CD14-positive monocyte (primary cell): ENCODE measurements at regions not wholly inside any gene's neighbourhood (a gene's known extent, or its start where the extent isn't known, plus 50 kb on each side); places are given as distances from the start of the nearest gene placed in this dataset.
A peak's percentile ranks its signal among the peaks of the same experiment; 100 is the strongest.

Source experiments
- DNase-seq, 3 donors: peaks; one replicate each; pipeline ENCODE4 v3.0.0-alpha.2; 2011 to 2022
- H2AFZ ChIP-seq: 2 replicates; pipeline ENCODE4 v1.6.0; 2012; ENCODE audit warnings: mild to moderate bottlenecking, low read depth, low read length, inconsistent platforms; ENCODE audit not compliant: insufficient read depth, poor library complexity, severe bottlenecking
- H3K27ac ChIP-seq, 2 donors: 1 replicate in 1 of 2; 2 replicates in 1 of 2; pipeline ENCODE4 v1.5.1; 2012 to 2013; ENCODE audit warnings: low read length in 2 of 2, control low read depth in 1 of 2, inconsistent platforms in 1 of 2, low read depth in 1 of 2, mild to moderate bottlenecking in 1 of 2
- H3K27me3 ChIP-seq, 2 donors: one replicate each; pipeline versions ENCODE4 v1.6.0 to v1.6.1; 2011 to 2013; ENCODE audit warnings: low read length in 2 of 2; ENCODE audit not compliant: control insufficient read depth in 2 of 2, insufficient read depth in 2 of 2
- H3K36me3 ChIP-seq, 2 donors: replicated peaks in 1 of 2; 1 replicate in 1 of 2; 2 replicates in 1 of 2; pipeline versions ENCODE4 v1.5.1 to v1.6.1; 2012 to 2013; ENCODE audit warnings: low read length in 2 of 2, control low read depth in 1 of 2, inconsistent platforms in 1 of 2, mild to moderate bottlenecking in 1 of 2; ENCODE audit not compliant: insufficient read depth in 2 of 2, control insufficient read depth in 1 of 2
- H3K4me1 ChIP-seq, 2 donors: 1 replicate in 1 of 2; 2 replicates in 1 of 2; pipeline versions ENCODE4 v1.5.1 to v1.6.1; 2012 to 2013; ENCODE audit warnings: low read length in 2 of 2, control low read depth in 1 of 2, inconsistent platforms in 1 of 2, mild to moderate bottlenecking in 1 of 2, moderate library complexity in 1 of 2; ENCODE audit not compliant: insufficient read depth in 2 of 2, control insufficient read depth in 1 of 2
- H3K4me2 ChIP-seq: replicated peaks from 2 replicates; pipeline ENCODE3; 2012; ENCODE audit warnings: low read length, moderate library complexity, mild to moderate bottlenecking; ENCODE audit not compliant: poor library complexity, severe bottlenecking; ENCODE audit errors: extremely low read depth
- H3K4me3 ChIP-seq, 3 experiments: fragments of 200-600 bp in 1 of 3; sonication (generic) in 1 of 3; replicated peaks in 1 of 3; 1 replicate in 2 of 3; 2 replicates in 1 of 3; pipeline ENCODE4 v1.5.1; 2011 to 2013; ENCODE audit warnings: low read length in 3 of 3, mild to moderate bottlenecking in 3 of 3, control low read depth in 2 of 3, low read depth in 2 of 3, inconsistent platforms in 1 of 3, moderate library complexity in 1 of 3
- H3K79me2 ChIP-seq: 2 replicates; pipeline ENCODE4 v1.6.0; 2012; ENCODE audit warnings: mild to moderate bottlenecking, control low read depth, inconsistent platforms, low read length, moderate library complexity; ENCODE audit not compliant: insufficient read depth
- H3K9ac ChIP-seq: 2 replicates; pipeline ENCODE4 v1.6.0; 2017; ENCODE audit warnings: low read length, mild to moderate bottlenecking; ENCODE audit not compliant: insufficient read depth, poor library complexity, severe bottlenecking
- H3K9me3 ChIP-seq, 2 donors: replicated peaks in 1 of 2; 1 replicate in 1 of 2; 2 replicates in 1 of 2; pipeline versions ENCODE4 v1.5.1 to v1.6.1; 2012 to 2013; ENCODE audit warnings: low read length in 2 of 2, control low read depth in 1 of 2; ENCODE audit not compliant: control insufficient read depth in 1 of 2, insufficient read depth in 1 of 2
- H4K20me1 ChIP-seq: 2 replicates; pipeline ENCODE4 v1.6.0; 2012; ENCODE audit warnings: mild to moderate bottlenecking, low read length, control low read depth, moderate library complexity; ENCODE audit not compliant: insufficient read depth
- H3K27ac Mint-ChIP-seq, 7 donors: one replicate each; pipeline ENCODE4 v1.8.0; 2020; ENCODE audit warnings: mild to moderate bottlenecking in 7 of 7, mixed read lengths in 7 of 7, moderate library complexity in 6 of 7, inconsistent platforms in 2 of 7
- H3K27me3 Mint-ChIP-seq, 3 donors: one replicate each; pipeline ENCODE4 v1.8.0; 2021 to 2022; ENCODE audit warnings: low read depth in 3 of 3, mild to moderate bottlenecking in 3 of 3, mixed read lengths in 3 of 3, moderate library complexity in 3 of 3, inconsistent platforms in 1 of 3
- H3K36me3 Mint-ChIP-seq, 2 donors: one replicate each; pipeline ENCODE4 v1.8.0; 2020; ENCODE audit warnings: mixed read lengths in 2 of 2, inconsistent platforms in 1 of 2, mild to moderate bottlenecking in 1 of 2
- H3K4me1 Mint-ChIP-seq: one replicate; pipeline ENCODE4 v1.8.0; 2020; ENCODE audit warnings: mild to moderate bottlenecking, mixed read lengths
- H3K4me3 Mint-ChIP-seq, 2 donors: one replicate each; pipeline ENCODE4 v1.8.0; 2020; ENCODE audit warnings: mild to moderate bottlenecking in 2 of 2, mixed read lengths in 2 of 2, moderate library complexity in 1 of 2
- H3K9me3 Mint-ChIP-seq, 7 donors: one replicate each; pipeline ENCODE4 v1.8.0; 2020 to 2022; ENCODE audit warnings: mixed read lengths in 7 of 7, mild to moderate bottlenecking in 6 of 7, moderate library complexity in 6 of 7, inconsistent platforms in 2 of 7
- WGBS: methylation state at CpG from one replicate; pipeline ENCODE4 v1.1.5; 2013; ENCODE audit warnings: missing lambda C conversion rate; ENCODE audit not compliant: insufficient coverage; 5-methylcytosine and 5-hydroxymethylcytosine counted together
- intact Hi-C, 2 donors: fragments of 100-400 bp; cut with micrococcal nuclease; formaldehyde crosslinking; loops; one replicate each; pipeline versions ENCODE4 v1.15.0 to v1.15.1; 2023
- TF ChIP-seq, protein P1 (sequence below): fragments of 200-600 bp; IDR thresholded peaks from one replicate; pipeline ENCODE4 v1.8.0; 2022; ENCODE audit warnings: antibody characterized with exemption, mild to moderate bottlenecking

DNA sequence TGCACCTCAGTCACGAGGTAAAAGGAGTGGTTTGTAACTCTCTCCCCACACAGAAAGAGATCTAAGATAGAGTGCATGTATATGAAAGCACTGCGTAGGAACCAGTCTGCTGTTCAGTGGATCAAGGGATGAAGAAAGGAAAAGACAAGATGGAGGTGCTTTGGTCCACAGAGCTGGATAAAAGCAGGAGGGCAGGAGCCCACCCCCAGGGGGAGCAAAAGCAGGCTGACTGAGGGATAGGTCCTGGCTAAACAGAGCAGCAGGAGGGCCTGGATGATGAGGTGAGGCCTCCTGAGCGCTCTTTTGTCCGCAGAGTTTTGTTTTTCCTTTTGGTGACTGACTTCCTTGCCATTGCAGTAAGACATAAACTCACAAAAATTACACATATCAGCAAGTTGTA lies 293.5 kb upstream of the C9orf72 start:
- peak overlapping the region in 1 of 7 donors; percentile 26 for H3K27ac Mint-ChIP-seq
- H3K4me1 Mint-ChIP-seq, result no peaks in the 10 kb centered on the region
- Histone ChIP-seq H3K4me3 (no peak overlapping the region), H4K20me1 (no peaks in the 10 kb centered on the region), H3K4me1 (no peaks in the 10 kb centered on the region), H3K27me3 (peaks cover 0 to 3% of the 10 kb centered on the region in 2 donors), H3K4me2 (no peak overlapping the region), H2AFZ (no peak overlapping the region), H3K27ac (no peak overlapping the region), H3K9me3 (no peaks in the 10 kb centered on the region), H3K9ac (no peak overlapping the region), H3K36me3 (no peaks in the 10 kb centered on the region), H3K79me2 (no peaks in the 10 kb centered on the region)
- TF ChIP-seq, protein P1, sequence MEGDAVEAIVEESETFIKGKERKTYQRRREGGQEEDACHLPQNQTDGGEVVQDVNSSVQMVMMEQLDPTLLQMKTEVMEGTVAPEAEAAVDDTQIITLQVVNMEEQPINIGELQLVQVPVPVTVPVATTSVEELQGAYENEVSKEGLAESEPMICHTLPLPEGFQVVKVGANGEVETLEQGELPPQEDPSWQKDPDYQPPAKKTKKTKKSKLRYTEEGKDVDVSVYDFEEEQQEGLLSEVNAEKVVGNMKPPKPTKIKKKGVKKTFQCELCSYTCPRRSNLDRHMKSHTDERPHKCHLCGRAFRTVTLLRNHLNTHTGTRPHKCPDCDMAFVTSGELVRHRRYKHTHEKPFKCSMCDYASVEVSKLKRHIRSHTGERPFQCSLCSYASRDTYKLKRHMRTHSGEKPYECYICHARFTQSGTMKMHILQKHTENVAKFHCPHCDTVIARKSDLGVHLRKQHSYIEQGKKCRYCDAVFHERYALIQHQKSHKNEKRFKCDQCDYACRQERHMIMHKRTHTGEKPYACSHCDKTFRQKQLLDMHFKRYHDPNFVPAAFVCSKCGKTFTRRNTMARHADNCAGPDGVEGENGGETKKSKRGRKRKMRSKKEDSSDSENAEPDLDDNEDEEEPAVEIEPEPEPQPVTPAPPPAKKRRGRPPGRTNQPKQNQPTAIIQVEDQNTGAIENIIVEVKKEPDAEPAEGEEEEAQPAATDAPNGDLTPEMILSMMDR, result no peak
- no peak overlapping the region for H3K4me3 Mint-ChIP-seq
- H3K36me3 Mint-ChIP-seq, result no peaks in the 10 kb centered on the region
- peaks cover 0 to 7% (median 6%) of the 10 kb centered on the region in 3 donors for H3K27me3 Mint-ChIP-seq
- peaks cover 0 to 2% (median 0%) of the 10 kb centered on the region in 7 donors for H3K9me3 Mint-ChIP-seq
- DNase-seq, result no peak
- WGBS, result 100% methylated on average over 3 of the region's 4 CpGs
- intact Hi-C loops, result no loop called here

DNA sequence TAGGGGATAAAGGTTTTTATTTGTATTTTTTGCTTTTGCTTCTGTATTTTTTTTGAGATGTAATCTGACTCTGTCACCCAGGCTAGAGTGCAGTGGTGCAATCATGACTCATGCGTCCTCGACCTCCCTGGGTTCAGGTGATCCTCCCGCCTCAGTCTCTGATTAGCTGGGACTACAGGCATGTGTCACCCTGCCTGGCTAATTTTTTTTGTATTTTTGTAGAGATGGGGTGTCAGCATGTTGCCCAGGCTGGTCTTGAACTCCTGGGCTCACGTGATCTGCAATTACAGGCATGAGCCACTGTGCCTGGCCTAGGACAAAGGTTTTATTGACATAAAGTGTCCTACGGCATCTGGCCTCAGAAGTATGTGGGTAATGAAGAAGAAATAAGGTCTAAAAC lies 297.1 kb upstream of the C9orf72 start:
- Histone ChIP-seq H2AFZ (no peak overlapping the region), H3K4me2 (no peak overlapping the region), H3K9me3 (no peaks in the 10 kb centered on the region), H3K36me3 (no peaks in the 10 kb centered on the region), H3K79me2 (no peaks in the 10 kb centered on the region), H3K27ac (no peak overlapping the region), H3K4me3 (no peak overlapping the region), H3K27me3 (no peaks in the 10 kb centered on the region), H3K9ac (no peak overlapping the region), H4K20me1 (no peaks in the 10 kb centered on the region), H3K4me1 (no peaks in the 10 kb centered on the region)
- Mint-ChIP-seq H3K27ac (no peak overlapping the region), H3K4me3 (no peak overlapping the region), H3K36me3 (no peaks in the 10 kb centered on the region), H3K27me3 (peaks cover 0 to 4% (median 3%) of the 10 kb centered on the region in 3 donors), H3K9me3 (peaks cover 0 to 4% (median 0%) of the 10 kb centered on the region in 7 donors), H3K4me1 (no peaks in the 10 kb centered on the region)
- TF ChIP-seq, protein P1, result no peak
- no peak for DNase-seq
- intact Hi-C loops, result no loop called here
- 87% methylated on average over 4 of the region's 5 CpGs for WGBS
